Adrenal gland (tissue), 9 donors: ENCODE measurements at regions not wholly inside any gene's neighbourhood (a gene's known extent, or its start where the extent isn't known, plus 50 kb on each side); places are given as distances from the start of the nearest gene placed in this dataset.

Source experiments
- DNase-seq, 7 donors: peaks; one replicate each; pipeline ENCODE4 v3.0.0-alpha.2; 2019 to 2020
- H3K27ac ChIP-seq, 5 donors: fragments of 200-600 bp; sonication (generic) in 4 of 5; 1 replicate in 3 of 5; 2 replicates in 2 of 5; pipeline versions ENCODE4 v1.5.1 to v1.8.0; 2016 to 2020; ENCODE audit warnings: mild to moderate bottlenecking in 1 of 5
- H3K27me3 ChIP-seq: fragments of 200-600 bp; 2 replicates; pipeline ENCODE4 v1.8.0; 2021
- H3K36me3 ChIP-seq, 2 donors: fragments of 200-600 bp; replicated peaks in 1 of 2; 1 replicate in 1 of 2; 2 replicates in 1 of 2; pipeline versions ENCODE4 v1.5.1 to v1.8.0; 2018 to 2022
- H3K4me1 ChIP-seq, 2 donors: fragments of 200-600 bp; replicated peaks in 1 of 2; 1 replicate in 1 of 2; 2 replicates in 1 of 2; pipeline versions ENCODE4 v1.5.1 to v1.8.0; 2018 to 2021
- H3K4me3 ChIP-seq, 4 donors: fragments of 200-600 bp; sonication (generic) in 3 of 4; one replicate each; pipeline ENCODE4 v1.5.1; 2016 to 2018
- H3K9me3 ChIP-seq, 3 donors: fragments of 200-600 bp; sonication (generic) in 1 of 3; replicated peaks in 1 of 3; 1 replicate in 2 of 3; 2 replicates in 1 of 3; pipeline versions ENCODE4 v1.5.1 to v1.8.0; 2016 to 2021
- CTCF ChIP-seq, 6 experiments: fragments of 450-650 bp in 4 of 6; fragments of 200-600 bp in 2 of 6; sonication (generic) in 1 of 6; IDR thresholded peaks; 1 replicate in 5 of 6; 2 replicates in 1 of 6; pipeline versions ENCODE4 v1.5.1 to v1.8.0; 2016 to 2021; ENCODE audit warnings: antibody characterized with exemption in 6 of 6, mild to moderate bottlenecking in 2 of 6, moderate library complexity in 1 of 6
- POLR2A ChIP-seq, 2 donors: fragments of 450-650 bp; IDR thresholded peaks; one replicate each; pipeline ENCODE4 v1.6.1; 2017; ENCODE audit warnings: antibody characterized with exemption in 2 of 2, mild to moderate bottlenecking in 2 of 2, moderate library complexity in 1 of 2
- WGBS, 4 donors: extraction: QIAGEN DNeasy Blood & Tissue Kit in 2 of 4; methylation state at CpG; one replicate each; pipeline versions ENCODE4 v1.1.5 to v1.1.7; 2013 to 2017; 5-methylcytosine and 5-hydroxymethylcytosine counted together
- intact Hi-C, 2 donors: fragments of 100-400 bp; cut with DNase I; formaldehyde crosslinking; loops; one replicate each; pipeline versions ENCODE4 v1.14.1 to v1.15.0; 2022 to 2023
- donor health status: healthy with polysubstance abuse.
- donor health status: Bipolar disorder and iron deficiency.
- donor health status: DM: yes; HTN: yes; CAD: no.
- donor health status: DM: no; HTN: no; CAD: no.
- donor health status: DM: no; HTN: no; CAD: no.

- H3K27ac ChIP-seq = no peak overlapping the region
- intact Hi-C loops = no loop called here
- H3K4me1 ChIP-seq = no peaks in the 10 kb centered on the region
- WGBS, 4 donors = 91 to 94% (median 92%) methylated on average over 7 of the region's 7 CpGs
- no peaks in the 10 kb centered on the region for H3K27me3 ChIP-seq
- TF ChIP-seq POLR2A (IDR thresholded peaks at IDR 0.05) = no peak
- no peak for TF ChIP-seq CTCF (IDR thresholded peaks at IDR 0.05)
- no peak overlapping the region for H3K4me3 ChIP-seq
- H3K9me3 ChIP-seq = no peaks in the 10 kb centered on the region
- no peak for DNase-seq
- no peaks in the 10 kb centered on the region for H3K36me3 ChIP-seq
These were observed 170.3 kb upstream of the PUDP start for GRCh38 chrX:7318241-7318640.

GRCh38 chrX:7316887-7317286, 168.9 kb upstream of the PUDP start:
- WGBS, 4 donors = 95 to 100% (median 99%) methylated on average over 2 of the region's 2 CpGs
- Histone ChIP-seq H3K4me3 (no peak overlapping the region), H3K27ac (no peak overlapping the region), H3K4me1 (no peaks in the 10 kb centered on the region), H3K9me3 (no peaks in the 10 kb centered on the region), H3K36me3 (no peaks in the 10 kb centered on the region), H3K27me3 (no peaks in the 10 kb centered on the region)
- TF ChIP-seq POLR2A (IDR thresholded peaks at IDR 0.05) (no peak), CTCF (IDR thresholded peaks at IDR 0.05) (no peak)
- DNase-seq = no peak
- intact Hi-C loops = no loop called here

- intact Hi-C loops = no loop called here
- Histone ChIP-seq H3K27ac (no peak overlapping the region), H3K9me3 (no peaks in the 10 kb centered on the region), H3K36me3 (no peaks in the 10 kb centered on the region), H3K4me1 (no peaks in the 10 kb centered on the region), H3K4me3 (no peak overlapping the region), H3K27me3 (no peaks in the 10 kb centered on the region)
- no peak for TF ChIP-seq CTCF (IDR thresholded peaks at IDR 0.05)
- TF ChIP-seq POLR2A (IDR thresholded peaks at IDR 0.05) = no peak
- no peak for DNase-seq
These were observed 168.3 kb upstream of the PUDP start for GRCh38 chrX:7316280-7316679.

- Histone ChIP-seq H3K9me3 (no peaks in the 10 kb centered on the region), H3K4me1 (no peaks in the 10 kb centered on the region), H3K36me3 (no peaks in the 10 kb centered on the region), H3K27me3 (no peaks in the 10 kb centered on the region), H3K4me3 (no peak overlapping the region), H3K27ac (no peak overlapping the region)
- 88 to 94% (median 92%) methylated on average over 3 to 4 of the region's 4 CpGs for WGBS, 4 donors
- no peak for DNase-seq
- intact Hi-C loops = no loop called here
- TF ChIP-seq CTCF (IDR thresholded peaks at IDR 0.05) = no peak
- TF ChIP-seq POLR2A (IDR thresholded peaks at IDR 0.05) = no peak
These were observed 166.5 kb upstream of the PUDP start for GRCh38 chrX:7314425-7314824.
